ENCODE measurements at regions not wholly inside any gene's neighbourhood (a gene's known extent, or its start where the extent isn't known, plus 50 kb on each side); places are given as distances from the start of the nearest gene placed in this dataset.

DNA sequence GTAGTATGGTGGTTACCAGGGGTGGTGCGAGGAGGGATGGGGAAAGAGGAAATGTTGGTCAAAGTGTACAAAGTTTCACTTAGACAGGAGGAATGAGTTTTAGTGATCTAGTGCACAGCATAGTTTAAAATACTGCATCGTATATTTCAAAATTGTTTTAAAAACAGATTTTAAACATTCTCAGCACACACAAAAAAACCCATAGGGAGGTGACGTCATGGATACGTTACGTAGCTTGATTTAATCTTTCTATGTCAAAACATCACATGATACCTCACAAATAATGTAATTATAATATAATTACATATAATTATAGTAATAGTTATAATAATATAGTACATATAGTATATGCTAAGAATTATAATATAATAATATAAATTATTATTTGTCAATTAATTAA, 614.2 kb downstream of the TMEM114 start:
- Histone ChIP-seq H3K9me3 (no peaks in the 10 kb centered on the region), H3K36me3 (no peaks in the 10 kb centered on the region), H3K4me3 (no peak overlapping the region), H3K27me3 (replicated peaks; ENCODE audit: insufficient read depth) (no peaks in the 10 kb centered on the region), H3K27ac (no peak overlapping the region), H3K4me1 (replicated peaks) (no peaks in the 10 kb centered on the region)
- no peak for DNase-seq (ENCODE audit: low spot score)
- intact Hi-C loops (cut with DNase I), result no loop called here
- TF ChIP-seq, protein P1, sequence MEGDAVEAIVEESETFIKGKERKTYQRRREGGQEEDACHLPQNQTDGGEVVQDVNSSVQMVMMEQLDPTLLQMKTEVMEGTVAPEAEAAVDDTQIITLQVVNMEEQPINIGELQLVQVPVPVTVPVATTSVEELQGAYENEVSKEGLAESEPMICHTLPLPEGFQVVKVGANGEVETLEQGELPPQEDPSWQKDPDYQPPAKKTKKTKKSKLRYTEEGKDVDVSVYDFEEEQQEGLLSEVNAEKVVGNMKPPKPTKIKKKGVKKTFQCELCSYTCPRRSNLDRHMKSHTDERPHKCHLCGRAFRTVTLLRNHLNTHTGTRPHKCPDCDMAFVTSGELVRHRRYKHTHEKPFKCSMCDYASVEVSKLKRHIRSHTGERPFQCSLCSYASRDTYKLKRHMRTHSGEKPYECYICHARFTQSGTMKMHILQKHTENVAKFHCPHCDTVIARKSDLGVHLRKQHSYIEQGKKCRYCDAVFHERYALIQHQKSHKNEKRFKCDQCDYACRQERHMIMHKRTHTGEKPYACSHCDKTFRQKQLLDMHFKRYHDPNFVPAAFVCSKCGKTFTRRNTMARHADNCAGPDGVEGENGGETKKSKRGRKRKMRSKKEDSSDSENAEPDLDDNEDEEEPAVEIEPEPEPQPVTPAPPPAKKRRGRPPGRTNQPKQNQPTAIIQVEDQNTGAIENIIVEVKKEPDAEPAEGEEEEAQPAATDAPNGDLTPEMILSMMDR (IDR thresholded peaks at IDR 0.05), result no peak
- WGBS, result 76% methylated on average over 5 of the region's 5 CpGs

DNA sequence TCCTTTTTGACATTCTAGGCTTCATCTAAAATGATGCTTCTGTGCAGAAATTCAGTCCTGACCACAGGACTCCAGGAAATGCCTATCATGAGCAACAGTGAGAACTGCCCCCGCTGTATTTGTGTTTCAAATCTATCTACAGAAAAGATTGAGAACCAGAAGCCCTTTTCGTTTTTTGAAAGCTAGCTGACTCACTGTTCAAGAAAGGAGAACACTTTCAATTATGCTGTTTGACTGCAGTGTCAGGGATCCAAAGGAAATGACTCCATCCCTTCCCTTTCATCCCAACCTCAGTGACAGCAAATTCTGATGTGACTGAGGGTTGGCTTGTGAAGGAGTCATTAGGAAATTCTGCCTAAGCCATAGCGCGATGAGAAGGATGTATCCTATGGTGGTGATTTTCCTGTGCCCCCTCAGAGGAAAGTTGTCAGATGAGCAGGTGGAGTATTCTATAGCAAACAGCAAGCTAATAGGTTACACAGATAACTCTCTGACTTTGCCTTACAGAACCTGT, 622.3 kb downstream of the TMEM114 start:
- intact Hi-C loops (cut with DNase I), result no loop called here
- WGBS, result 85% methylated on average over 4 of the region's 4 CpGs
- H3K36me3 ChIP-seq, result no peaks in the 10 kb centered on the region
- no peak overlapping the region for H3K4me3 ChIP-seq
- H3K4me1 ChIP-seq (replicated peaks), result no peaks in the 10 kb centered on the region
- no peaks in the 10 kb centered on the region for H3K27me3 ChIP-seq (replicated peaks; ENCODE audit: insufficient read depth)
- DNase-seq (ENCODE audit: low spot score), result no peak
- H3K27ac ChIP-seq, result no peak overlapping the region
- no peak for TF ChIP-seq POLR2A (IDR thresholded peaks at IDR 0.05)
- TF ChIP-seq, protein P1 (IDR thresholded peaks at IDR 0.05), result no peak
- no peak for TF ChIP-seq POLR2AphosphoS5 (IDR thresholded peaks at IDR 0.05)
- no peaks in the 10 kb centered on the region for H3K9me3 ChIP-seq

- Histone ChIP-seq H3K27ac (no peak overlapping the region), H3K9me3 (no peaks in the 10 kb centered on the region), H3K27me3 (replicated peaks; ENCODE audit: insufficient read depth) (no peaks in the 10 kb centered on the region), H3K4me3 (no peak overlapping the region), H3K4me1 (replicated peaks) (no peaks in the 10 kb centered on the region), H3K36me3 (no peaks in the 10 kb centered on the region)
- 45% methylated on average over 5 of the region's 5 CpGs for WGBS
- intact Hi-C loops (cut with DNase I), result no loop called here
- DNase-seq (ENCODE audit: low spot score), result no peak
- no peak for TF ChIP-seq POLR2AphosphoS5 (IDR thresholded peaks at IDR 0.05)
- TF ChIP-seq POLR2A (IDR thresholded peaks at IDR 0.05), result no peak
Measured at GRCh38 chr16:7964744-7965143, 625.6 kb downstream of the TMEM114 start.

DNA sequence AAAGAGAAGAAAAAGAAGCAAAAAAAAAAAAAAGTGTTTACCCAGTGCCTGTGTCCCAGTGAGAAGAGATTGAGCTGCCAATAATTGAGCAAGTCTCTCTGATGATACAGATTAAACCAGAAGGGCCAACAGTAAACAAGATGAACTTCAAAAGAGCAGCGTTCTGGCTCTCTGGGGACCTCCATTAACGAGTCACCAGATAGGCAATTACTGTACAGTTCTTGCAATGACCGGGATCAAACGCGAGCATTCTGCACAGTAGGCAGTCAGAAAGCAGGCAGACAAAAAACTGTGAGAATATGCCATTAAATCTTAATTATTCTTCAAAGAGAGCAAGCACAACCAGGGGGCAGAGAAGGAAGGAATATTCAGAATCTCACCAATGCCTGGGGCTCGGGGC, 626.1 kb downstream of the TMEM114 start:
- WGBS, result 11% methylated on average over 6 of the region's 6 CpGs
- H3K27ac ChIP-seq, result no peak overlapping the region
- H3K4me3 ChIP-seq, result no peak overlapping the region
- no peaks in the 10 kb centered on the region for H3K4me1 ChIP-seq (replicated peaks)
- DNase-seq (ENCODE audit: low spot score), result no peak
- TF ChIP-seq POLR2A (IDR thresholded peaks at IDR 0.05) (no peak), POLR2AphosphoS5 (IDR thresholded peaks at IDR 0.05) (no peak)
- TF ChIP-seq, protein P1 (IDR thresholded peaks at IDR 0.05), result no peak
- intact Hi-C loops (cut with DNase I), result no loop called here
- H3K27me3 ChIP-seq (replicated peaks; ENCODE audit: insufficient read depth), result no peaks in the 10 kb centered on the region
- no peaks in the 10 kb centered on the region for H3K36me3 ChIP-seq
- H3K9me3 ChIP-seq, result no peaks in the 10 kb centered on the region

DNA sequence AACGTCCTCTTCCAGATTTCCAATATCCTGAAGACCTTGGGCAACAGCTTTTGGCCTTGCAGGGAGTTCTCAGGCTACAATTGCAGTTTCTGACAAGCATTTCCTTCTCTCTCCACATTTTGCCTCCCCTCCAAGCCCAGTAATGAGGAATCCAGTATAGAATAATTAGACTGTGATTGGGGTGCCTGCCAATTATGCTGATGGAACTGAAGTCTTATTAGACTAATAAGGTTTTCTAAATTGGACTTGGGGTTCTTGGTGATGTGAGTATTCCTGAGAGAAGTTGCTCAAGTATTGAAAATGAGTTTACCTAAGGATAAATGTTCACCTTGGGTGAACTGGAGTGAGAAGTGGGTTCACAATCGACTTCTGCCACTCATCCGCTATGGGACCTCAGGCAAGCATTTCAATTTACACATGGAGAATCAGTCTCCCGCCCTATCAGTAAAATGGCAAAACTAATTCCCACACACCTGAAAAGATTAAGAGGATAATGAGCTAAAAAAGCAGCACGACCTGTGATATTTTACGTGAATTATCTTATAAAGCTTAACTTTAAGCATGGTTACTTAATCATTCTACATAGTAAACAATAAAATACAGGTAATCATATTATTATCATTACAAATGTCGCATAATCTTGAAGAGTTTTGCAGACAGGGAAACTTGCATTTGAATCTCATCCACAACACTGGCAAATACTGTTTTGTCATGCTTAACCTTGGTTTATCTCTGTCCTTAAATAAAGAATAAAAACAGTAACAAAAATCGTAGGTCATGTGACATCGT, 628.0 kb downstream of the TMEM114 start:
- TF ChIP-seq, protein P1 (IDR thresholded peaks at IDR 0.05), result no peak
- TF ChIP-seq POLR2AphosphoS5 (IDR thresholded peaks at IDR 0.05), result no peak
- H3K4me1 ChIP-seq (replicated peaks), result no peaks in the 10 kb centered on the region
- WGBS, result 82% methylated on average over 9 of the region's 9 CpGs

More for the DNA sequence above, 628.0 kb downstream of the TMEM114 start:
- Histone ChIP-seq H3K27me3 (replicated peaks; ENCODE audit: insufficient read depth) (no peaks in the 10 kb centered on the region), H3K27ac (no peak overlapping the region), H3K36me3 (no peaks in the 10 kb centered on the region), H3K9me3 (no peaks in the 10 kb centered on the region), H3K4me3 (no peak overlapping the region)
- intact Hi-C loops (cut with DNase I), result no loop called here
- no peak for DNase-seq (ENCODE audit: low spot score)
